Hepatocyte (in vitro differentiated cells): ENCODE measurements at regions not wholly inside any gene's neighbourhood (a gene's known extent, or its start where the extent isn't known, plus 50 kb on each side); places are given as distances from the start of the nearest gene placed in this dataset.

Experiments
- DNase-seq: peaks from one replicate; pipeline ENCODE4 v3.0.0-alpha.2; 2016; ENCODE audit warnings: low spot score
- H2AFZ ChIP-seq: fragments of 200-600 bp; sonication (generic); 2 replicates; pipeline ENCODE4 v1.6.0; 2016; ENCODE audit warnings: antibody characterized with exemption, mild to moderate bottlenecking
- H3K27ac ChIP-seq: fragments of 200-600 bp; sonication (generic); 2 replicates; pipeline ENCODE4 v1.5.1; 2016; ENCODE audit warnings: mild to moderate bottlenecking
- H3K27me3 ChIP-seq: fragments of 200-600 bp; sonication (generic); 2 replicates; pipeline ENCODE4 v1.6.1; 2016
- H3K36me3 ChIP-seq: fragments of 200-600 bp; sonication (generic); replicated peaks from 2 replicates; pipeline ENCODE4 v1.5.1; 2016; ENCODE audit warnings: low read depth; ENCODE audit not compliant: insufficient read depth
- H3K4me1 ChIP-seq: fragments of 200-600 bp; sonication (generic); 2 replicates; pipeline ENCODE4 v1.5.1; 2016; ENCODE audit warnings: mild to moderate bottlenecking, moderate library complexity; ENCODE audit not compliant: insufficient read depth
- H3K4me2 ChIP-seq: fragments of 200-600 bp; sonication (generic); 2 replicates; pipeline ENCODE4 v1.6.0; 2016
- H3K4me3 ChIP-seq: fragments of 200-600 bp; sonication (generic); 2 replicates; pipeline ENCODE4 v1.5.1; 2016; ENCODE audit warnings: mild to moderate bottlenecking
- H3K79me2 ChIP-seq: fragments of 200-600 bp; sonication (generic); 2 replicates; pipeline ENCODE4 v1.6.0; 2017; ENCODE audit warnings: mild to moderate bottlenecking
- H3K9me2 ChIP-seq: fragments of 200-600 bp; sonication (generic); replicated peaks from 2 replicates; pipeline ENCODE4 v1.6.0; 2017; ENCODE audit warnings: mild to moderate bottlenecking; ENCODE audit not compliant: insufficient read depth
- H3K9me3 ChIP-seq: fragments of 200-600 bp; sonication (generic); 2 replicates; pipeline ENCODE4 v1.5.1; 2016; ENCODE audit warnings: low read depth, mild to moderate bottlenecking
- H4K20me1 ChIP-seq: fragments of 200-600 bp; sonication (generic); 2 replicates; pipeline ENCODE4 v1.6.0; 2016; ENCODE audit warnings: mild to moderate bottlenecking; ENCODE audit not compliant: insufficient read depth, poor library complexity, severe bottlenecking
- EZH2 ChIP-seq: fragments of 200-600 bp; sonication (generic); IDR thresholded peaks from 2 replicates; pipeline ENCODE4 v1.6.1; 2016; ENCODE audit warnings: antibody characterized with exemption, mild to moderate bottlenecking, borderline replicate concordance
- EZH2phosphoT487 ChIP-seq: fragments of 200-600 bp; sonication (generic); IDR thresholded peaks from one replicate; pipeline ENCODE4 v1.6.1; 2018; ENCODE audit warnings: antibody characterized with exemption, mild to moderate bottlenecking, low read depth, moderate library complexity; ENCODE audit not compliant: unreplicated experiment, severe bottlenecking
- WGBS: methylation state at CpG from one replicate; pipeline ENCODE4 v1.1.6; 2016; ENCODE audit warnings: low lambda C conversion rate; ENCODE audit errors: missing lambda C conversion rate; 5-methylcytosine and 5-hydroxymethylcytosine counted together
- TF ChIP-seq, protein P1 (sequence below): fragments of 200-600 bp; sonication (generic); IDR thresholded peaks from 2 replicates; pipeline ENCODE4 v1.5.1; 2016; ENCODE audit warnings: antibody characterized with exemption, mild to moderate bottlenecking; ENCODE audit not compliant: poor library complexity

DNA sequence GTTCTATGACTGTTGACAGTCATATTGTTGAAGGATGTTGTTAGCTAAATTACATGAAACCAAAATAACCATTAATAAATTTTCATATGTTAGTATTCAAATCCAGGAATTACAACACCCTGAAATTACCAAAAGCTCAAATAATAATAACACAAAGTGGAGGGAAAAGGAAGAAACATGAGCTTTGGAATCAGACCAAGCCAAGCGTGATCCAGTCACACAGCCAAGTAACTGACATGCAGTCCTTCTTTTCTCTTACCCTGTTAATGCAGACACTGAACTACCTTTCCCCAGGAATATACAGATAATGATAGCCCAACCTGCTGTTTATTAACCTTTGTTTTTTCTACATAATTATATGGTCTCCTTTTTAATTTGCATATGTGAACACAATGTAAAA lies 130.2 kb downstream of the HS3ST1 start:
- DNase-seq = no peak
- Histone ChIP-seq H3K27ac (no peak overlapping the region), H2AFZ (no peak overlapping the region), H3K4me3 (no peak overlapping the region), H3K27me3 (no peaks in the 10 kb centered on the region), H3K4me1 (no peaks in the 10 kb centered on the region), H3K36me3 (no peaks in the 10 kb centered on the region), H4K20me1 (no peaks in the 10 kb centered on the region), H3K4me2 (no peak overlapping the region), H3K9me3 (no peaks in the 10 kb centered on the region), H3K9me2 (no peaks in the 10 kb centered on the region), H3K79me2 (no peaks in the 10 kb centered on the region)
- WGBS = 91% methylated on average over 1 of the region's 1 CpG
- TF ChIP-seq, protein P1, sequence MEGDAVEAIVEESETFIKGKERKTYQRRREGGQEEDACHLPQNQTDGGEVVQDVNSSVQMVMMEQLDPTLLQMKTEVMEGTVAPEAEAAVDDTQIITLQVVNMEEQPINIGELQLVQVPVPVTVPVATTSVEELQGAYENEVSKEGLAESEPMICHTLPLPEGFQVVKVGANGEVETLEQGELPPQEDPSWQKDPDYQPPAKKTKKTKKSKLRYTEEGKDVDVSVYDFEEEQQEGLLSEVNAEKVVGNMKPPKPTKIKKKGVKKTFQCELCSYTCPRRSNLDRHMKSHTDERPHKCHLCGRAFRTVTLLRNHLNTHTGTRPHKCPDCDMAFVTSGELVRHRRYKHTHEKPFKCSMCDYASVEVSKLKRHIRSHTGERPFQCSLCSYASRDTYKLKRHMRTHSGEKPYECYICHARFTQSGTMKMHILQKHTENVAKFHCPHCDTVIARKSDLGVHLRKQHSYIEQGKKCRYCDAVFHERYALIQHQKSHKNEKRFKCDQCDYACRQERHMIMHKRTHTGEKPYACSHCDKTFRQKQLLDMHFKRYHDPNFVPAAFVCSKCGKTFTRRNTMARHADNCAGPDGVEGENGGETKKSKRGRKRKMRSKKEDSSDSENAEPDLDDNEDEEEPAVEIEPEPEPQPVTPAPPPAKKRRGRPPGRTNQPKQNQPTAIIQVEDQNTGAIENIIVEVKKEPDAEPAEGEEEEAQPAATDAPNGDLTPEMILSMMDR = no peak
- TF ChIP-seq EZH2phosphoT487 = no peak
- TF ChIP-seq EZH2 = no peak

DNA sequence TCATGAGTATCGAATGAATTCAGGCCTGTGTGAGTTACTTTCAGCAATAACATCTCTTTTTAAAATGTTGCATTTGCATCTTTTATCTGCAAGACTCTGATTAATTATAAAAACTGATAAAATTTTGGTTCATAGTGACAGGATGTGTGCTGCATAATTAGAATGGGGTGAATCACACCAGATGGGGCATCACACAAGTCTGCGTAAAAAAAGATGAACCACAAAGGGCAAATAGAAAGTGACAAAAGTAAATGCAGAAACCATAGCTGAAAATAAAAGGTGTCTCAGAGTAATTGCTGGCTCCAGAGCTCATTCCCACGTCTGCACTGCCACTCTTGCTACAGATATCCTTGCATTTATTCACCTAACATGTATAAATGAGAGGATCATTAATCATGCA lies 131.1 kb downstream of the HS3ST1 start:
- no peaks in the 10 kb centered on the region for H3K27me3 ChIP-seq
- no peaks in the 10 kb centered on the region for H3K9me2 ChIP-seq
- 88% methylated on average over 3 of the region's 3 CpGs for WGBS
- H3K27ac ChIP-seq = no peak overlapping the region
- H3K4me1 ChIP-seq = no peaks in the 10 kb centered on the region
- H3K9me3 ChIP-seq = no peaks in the 10 kb centered on the region
- H3K4me3 ChIP-seq = no peak overlapping the region
- H3K79me2 ChIP-seq = no peaks in the 10 kb centered on the region
- no peak overlapping the region for H3K4me2 ChIP-seq
- DNase-seq = no peak
- no peaks in the 10 kb centered on the region for H3K36me3 ChIP-seq
- no peak for TF ChIP-seq EZH2phosphoT487
- TF ChIP-seq, protein P1 = no peak
- no peak for TF ChIP-seq EZH2
- no peaks in the 10 kb centered on the region for H4K20me1 ChIP-seq
- H2AFZ ChIP-seq = no peak overlapping the region

DNA sequence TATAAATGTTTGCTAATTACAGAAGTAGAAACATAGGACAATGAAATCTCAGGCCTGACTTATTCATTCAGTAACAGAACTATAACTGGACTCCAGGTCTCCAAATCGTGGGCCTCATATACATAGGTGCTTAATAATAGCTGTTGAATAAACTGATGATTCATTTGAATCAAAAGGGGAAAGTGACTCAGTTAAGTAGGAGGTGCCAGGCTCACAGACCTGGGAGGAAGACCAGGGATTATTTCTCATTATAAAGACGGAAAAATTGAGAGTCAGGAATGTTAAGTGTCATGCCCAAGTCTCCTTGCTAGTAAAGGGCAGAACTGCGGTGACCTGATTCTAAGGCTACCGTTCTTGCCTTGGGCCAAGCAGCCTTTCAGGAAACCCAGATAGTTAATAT lies 131.5 kb downstream of the HS3ST1 start:
- Histone ChIP-seq H3K79me2 (no peaks in the 10 kb centered on the region), H3K9me3 (no peaks in the 10 kb centered on the region), H3K9me2 (no peaks in the 10 kb centered on the region), H3K27ac (no peak overlapping the region), H3K4me1 (no peaks in the 10 kb centered on the region), H3K4me2 (no peak overlapping the region), H3K4me3 (no peak overlapping the region), H3K27me3 (no peaks in the 10 kb centered on the region), H2AFZ (no peak overlapping the region), H3K36me3 (no peaks in the 10 kb centered on the region), H4K20me1 (no peaks in the 10 kb centered on the region)
- DNase-seq = no peak
- WGBS = 85% methylated on average over 4 of the region's 4 CpGs
- TF ChIP-seq, protein P1 = no peak
- no peak for TF ChIP-seq EZH2phosphoT487
- TF ChIP-seq EZH2 = no peak

DNA sequence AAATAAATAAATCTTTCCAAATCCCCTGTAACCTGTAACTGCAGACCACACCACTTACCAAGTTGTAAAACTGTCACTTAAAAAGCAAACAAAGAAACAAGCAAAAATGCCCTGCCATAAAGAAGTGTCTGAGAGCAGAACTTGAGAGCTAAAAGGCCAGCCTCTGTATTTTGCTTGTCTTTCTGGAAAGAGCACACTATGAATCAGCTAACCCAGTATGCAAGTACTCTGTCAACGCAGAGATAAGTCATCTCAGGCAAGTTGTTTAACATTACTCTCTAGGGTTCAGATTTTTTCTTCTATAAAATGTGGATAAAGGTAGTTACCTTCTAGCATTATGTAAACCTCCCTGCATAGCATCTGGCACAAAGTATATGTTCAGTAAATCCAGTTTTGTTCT lies 134.8 kb downstream of the HS3ST1 start:
- no peaks in the 10 kb centered on the region for H3K9me3 ChIP-seq
- H3K79me2 ChIP-seq = no peaks in the 10 kb centered on the region
- H3K27me3 ChIP-seq = no peaks in the 10 kb centered on the region
- H3K4me2 ChIP-seq = no peak overlapping the region
- H3K36me3 ChIP-seq = no peaks in the 10 kb centered on the region
- peak; percentile 12 for DNase-seq
- H3K27ac ChIP-seq = no peak overlapping the region
- H4K20me1 ChIP-seq = no peaks in the 10 kb centered on the region
- H3K4me3 ChIP-seq = no peak overlapping the region
- WGBS = 36% methylated on average over 1 of the region's 1 CpG
- TF ChIP-seq EZH2 = no peak
- no peaks in the 10 kb centered on the region for H3K4me1 ChIP-seq
- no peaks in the 10 kb centered on the region for H3K9me2 ChIP-seq
- H2AFZ ChIP-seq = no peak overlapping the region
